ENCODE measurements at regions not wholly inside any gene's neighbourhood (a gene's known extent, or its start where the extent isn't known, plus 50 kb on each side); places are given as distances from the start of the nearest gene placed in this dataset.

GRCh38 chr15:61517776-61518175 lies 288.7 kb upstream of the RORA start:
- Histone ChIP-seq H3K27ac (no peak overlapping the region), H3K4me1 (ENCODE audit: insufficient read depth) (no peaks in the 10 kb centered on the region), H3K27me3 (no peaks in the 10 kb centered on the region), H3K79me2 (no peaks in the 10 kb centered on the region), H3K4me2 (no peak overlapping the region), H3K9me2 (replicated peaks; ENCODE audit: insufficient read depth) (no peaks in the 10 kb centered on the region), H3K36me3 (replicated peaks; ENCODE audit: insufficient read depth, low read depth) (no peaks in the 10 kb centered on the region), H3K9me3 (ENCODE audit: low read depth) (no peaks in the 10 kb centered on the region), H4K20me1 (ENCODE audit: insufficient read depth, poor library complexity, severe bottlenecking) (no peaks in the 10 kb centered on the region), H3K4me3 (no peak overlapping the region), H2AFZ (no peak overlapping the region)
- 97% methylated on average over 3 of the region's 3 CpGs for WGBS (ENCODE audit: low lambda C conversion rate, missing lambda C conversion rate)
- TF ChIP-seq CTCF (IDR thresholded peaks at IDR 0.05; ENCODE audit: poor library complexity) (no peak), EZH2 (IDR thresholded peaks at IDR 0.05; ENCODE audit: borderline replicate concordance) (no peak), EZH2phosphoT487 (IDR thresholded peaks at IDR 0.05; ENCODE audit: low read depth, severe bottlenecking, unreplicated experiment) (no peak)
- no peak for DNase-seq (ENCODE audit: low spot score)

DNA sequence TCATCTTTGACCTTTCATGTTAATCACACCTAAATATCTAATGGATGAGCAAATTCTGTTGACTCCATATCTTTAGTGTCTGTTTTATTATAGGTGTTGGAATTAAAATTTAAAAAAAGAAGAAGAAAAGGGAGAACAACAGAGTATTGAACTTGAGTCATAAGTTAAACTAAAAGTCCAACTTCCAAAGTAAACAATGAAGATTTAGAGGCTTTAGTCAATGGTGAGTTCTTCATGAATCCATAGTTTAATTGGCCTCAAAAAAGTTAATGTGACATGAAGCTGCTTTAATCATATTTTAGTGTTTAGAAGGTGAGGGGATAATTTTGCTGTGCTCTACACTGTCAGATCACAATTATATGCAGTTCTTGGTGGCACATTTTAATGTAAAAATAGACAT lies 288.2 kb upstream of the RORA start:
- Histone ChIP-seq H3K79me2 (no peaks in the 10 kb centered on the region), H2AFZ (no peak overlapping the region), H3K36me3 (replicated peaks; ENCODE audit: insufficient read depth, low read depth) (no peaks in the 10 kb centered on the region), H3K27ac (no peak overlapping the region), H3K4me2 (no peak overlapping the region), H3K4me3 (no peak overlapping the region), H3K9me2 (replicated peaks; ENCODE audit: insufficient read depth) (no peaks in the 10 kb centered on the region), H4K20me1 (ENCODE audit: insufficient read depth, poor library complexity, severe bottlenecking) (no peaks in the 10 kb centered on the region), H3K9me3 (ENCODE audit: low read depth) (no peaks in the 10 kb centered on the region), H3K4me1 (ENCODE audit: insufficient read depth) (no peaks in the 10 kb centered on the region), H3K27me3 (no peaks in the 10 kb centered on the region)
- DNase-seq (ENCODE audit: low spot score), result no peak
- no peak for TF ChIP-seq EZH2phosphoT487 (IDR thresholded peaks at IDR 0.05; ENCODE audit: low read depth, severe bottlenecking, unreplicated experiment)
- no peak for TF ChIP-seq EZH2 (IDR thresholded peaks at IDR 0.05; ENCODE audit: borderline replicate concordance)
- no peak for TF ChIP-seq CTCF (IDR thresholded peaks at IDR 0.05; ENCODE audit: poor library complexity)

DNA sequence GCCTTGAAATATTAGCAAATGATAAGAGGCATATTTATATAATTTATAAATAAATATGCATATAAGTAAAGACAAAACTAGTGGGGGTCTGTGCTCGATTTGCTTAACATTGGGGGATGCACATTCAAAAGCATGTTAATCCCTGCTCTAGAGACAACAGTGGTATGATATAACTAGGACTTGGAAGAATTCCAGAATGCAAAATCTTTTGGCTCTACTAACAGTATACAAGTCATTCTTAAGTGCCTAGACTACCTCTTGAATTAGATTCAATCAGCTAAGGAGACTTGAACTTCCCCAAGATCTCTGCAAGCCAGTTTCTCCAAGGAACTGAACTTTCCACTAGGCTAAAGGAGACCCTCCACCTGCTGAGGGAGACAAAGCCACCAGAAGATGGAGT lies 282.7 kb upstream of the RORA start:
- no peak for TF ChIP-seq EZH2 (IDR thresholded peaks at IDR 0.05; ENCODE audit: borderline replicate concordance)
- TF ChIP-seq CTCF (IDR thresholded peaks at IDR 0.05; ENCODE audit: poor library complexity), result no peak
- no peak for TF ChIP-seq EZH2phosphoT487 (IDR thresholded peaks at IDR 0.05; ENCODE audit: low read depth, severe bottlenecking, unreplicated experiment)
- H3K27me3 ChIP-seq, result no peaks in the 10 kb centered on the region
- DNase-seq (ENCODE audit: low spot score), result no peak
- H3K4me1 ChIP-seq (ENCODE audit: insufficient read depth), result peaks cover 7% of the 10 kb centered on the region
- H3K36me3 ChIP-seq (replicated peaks; ENCODE audit: insufficient read depth, low read depth), result no peaks in the 10 kb centered on the region
- H3K79me2 ChIP-seq, result no peaks in the 10 kb centered on the region
- 71% methylated on average over 1 of the region's 1 CpG for WGBS (ENCODE audit: low lambda C conversion rate, missing lambda C conversion rate)
- H3K4me2 ChIP-seq, result no peak overlapping the region
- H3K9me2 ChIP-seq (replicated peaks; ENCODE audit: insufficient read depth), result no peaks in the 10 kb centered on the region
- no peak overlapping the region for H2AFZ ChIP-seq
- no peak overlapping the region for H3K27ac ChIP-seq
- H4K20me1 ChIP-seq (ENCODE audit: insufficient read depth, poor library complexity, severe bottlenecking), result no peaks in the 10 kb centered on the region
- H3K4me3 ChIP-seq, result no peak overlapping the region
- H3K9me3 ChIP-seq (ENCODE audit: low read depth), result no peaks in the 10 kb centered on the region

GRCh38 chr15:61511089-61511488 lies 282.0 kb upstream of the RORA start:
- WGBS (ENCODE audit: low lambda C conversion rate, missing lambda C conversion rate), result 60% methylated on average over 3 of the region's 3 CpGs
- no peaks in the 10 kb centered on the region for H3K9me2 ChIP-seq (replicated peaks; ENCODE audit: insufficient read depth)

More at GRCh38 chr15:61511089-61511488, 282.0 kb upstream of the RORA start:
- no peaks in the 10 kb centered on the region for H3K36me3 ChIP-seq (replicated peaks; ENCODE audit: insufficient read depth, low read depth)
- H3K4me2 ChIP-seq, result no peak overlapping the region
- H3K9me3 ChIP-seq (ENCODE audit: low read depth), result no peaks in the 10 kb centered on the region
- H3K27me3 ChIP-seq, result no peaks in the 10 kb centered on the region
- H3K4me1 ChIP-seq (ENCODE audit: insufficient read depth), result peaks cover 7% of the 10 kb centered on the region
- H2AFZ ChIP-seq, result no peak overlapping the region
- peak; percentile 14 for DNase-seq (ENCODE audit: low spot score)
- no peak overlapping the region for H3K27ac ChIP-seq
- H3K79me2 ChIP-seq, result no peaks in the 10 kb centered on the region
- no peak for TF ChIP-seq CTCF (IDR thresholded peaks at IDR 0.05; ENCODE audit: poor library complexity)
- no peak for TF ChIP-seq EZH2phosphoT487 (IDR thresholded peaks at IDR 0.05; ENCODE audit: low read depth, severe bottlenecking, unreplicated experiment)
- TF ChIP-seq EZH2 (IDR thresholded peaks at IDR 0.05; ENCODE audit: borderline replicate concordance), result no peak
- H3K4me3 ChIP-seq, result no peak overlapping the region
- H4K20me1 ChIP-seq (ENCODE audit: insufficient read depth, poor library complexity, severe bottlenecking), result no peaks in the 10 kb centered on the region
